ENCODE measurements at regions not wholly inside any gene's neighbourhood (a gene's known extent, or its start where the extent isn't known, plus 50 kb on each side); places are given as distances from the start of the nearest gene placed in this dataset.

DNA sequence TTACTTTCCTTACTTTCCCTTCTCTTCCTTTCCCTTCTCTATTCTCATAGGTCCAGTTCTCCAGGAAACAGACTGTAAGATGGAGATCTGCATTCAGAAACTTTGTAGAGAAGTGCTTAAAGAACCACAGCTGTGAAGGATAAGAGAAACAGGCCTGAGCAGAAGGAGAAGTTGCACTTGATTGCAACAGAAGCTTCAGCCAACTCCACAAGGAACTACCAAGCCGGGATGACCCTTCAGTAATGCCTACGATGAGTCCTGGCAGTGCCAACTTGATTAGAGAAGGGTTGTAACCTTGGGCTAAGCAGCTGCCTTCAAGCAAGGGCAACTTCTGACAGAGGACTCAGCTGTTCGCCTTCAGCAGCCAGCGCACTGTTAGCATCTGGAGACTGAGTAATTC lies 413.3 kb upstream of the RASGEF1B start:
- Histone ChIP-seq H3K4me3 (no peak overlapping the region), H3K9me3 (no peaks in the 10 kb centered on the region), H3K36me3 (no peaks in the 10 kb centered on the region), H3K27me3 (no peaks in the 10 kb centered on the region), H3K4me1 (no peaks in the 10 kb centered on the region), H3K27ac (no peak overlapping the region)
- TF ChIP-seq, protein P1, sequence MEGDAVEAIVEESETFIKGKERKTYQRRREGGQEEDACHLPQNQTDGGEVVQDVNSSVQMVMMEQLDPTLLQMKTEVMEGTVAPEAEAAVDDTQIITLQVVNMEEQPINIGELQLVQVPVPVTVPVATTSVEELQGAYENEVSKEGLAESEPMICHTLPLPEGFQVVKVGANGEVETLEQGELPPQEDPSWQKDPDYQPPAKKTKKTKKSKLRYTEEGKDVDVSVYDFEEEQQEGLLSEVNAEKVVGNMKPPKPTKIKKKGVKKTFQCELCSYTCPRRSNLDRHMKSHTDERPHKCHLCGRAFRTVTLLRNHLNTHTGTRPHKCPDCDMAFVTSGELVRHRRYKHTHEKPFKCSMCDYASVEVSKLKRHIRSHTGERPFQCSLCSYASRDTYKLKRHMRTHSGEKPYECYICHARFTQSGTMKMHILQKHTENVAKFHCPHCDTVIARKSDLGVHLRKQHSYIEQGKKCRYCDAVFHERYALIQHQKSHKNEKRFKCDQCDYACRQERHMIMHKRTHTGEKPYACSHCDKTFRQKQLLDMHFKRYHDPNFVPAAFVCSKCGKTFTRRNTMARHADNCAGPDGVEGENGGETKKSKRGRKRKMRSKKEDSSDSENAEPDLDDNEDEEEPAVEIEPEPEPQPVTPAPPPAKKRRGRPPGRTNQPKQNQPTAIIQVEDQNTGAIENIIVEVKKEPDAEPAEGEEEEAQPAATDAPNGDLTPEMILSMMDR (IDR thresholded peaks at IDR 0.05), result no peak
- no peak for DNase-seq (ENCODE audit: low spot score)

DNA sequence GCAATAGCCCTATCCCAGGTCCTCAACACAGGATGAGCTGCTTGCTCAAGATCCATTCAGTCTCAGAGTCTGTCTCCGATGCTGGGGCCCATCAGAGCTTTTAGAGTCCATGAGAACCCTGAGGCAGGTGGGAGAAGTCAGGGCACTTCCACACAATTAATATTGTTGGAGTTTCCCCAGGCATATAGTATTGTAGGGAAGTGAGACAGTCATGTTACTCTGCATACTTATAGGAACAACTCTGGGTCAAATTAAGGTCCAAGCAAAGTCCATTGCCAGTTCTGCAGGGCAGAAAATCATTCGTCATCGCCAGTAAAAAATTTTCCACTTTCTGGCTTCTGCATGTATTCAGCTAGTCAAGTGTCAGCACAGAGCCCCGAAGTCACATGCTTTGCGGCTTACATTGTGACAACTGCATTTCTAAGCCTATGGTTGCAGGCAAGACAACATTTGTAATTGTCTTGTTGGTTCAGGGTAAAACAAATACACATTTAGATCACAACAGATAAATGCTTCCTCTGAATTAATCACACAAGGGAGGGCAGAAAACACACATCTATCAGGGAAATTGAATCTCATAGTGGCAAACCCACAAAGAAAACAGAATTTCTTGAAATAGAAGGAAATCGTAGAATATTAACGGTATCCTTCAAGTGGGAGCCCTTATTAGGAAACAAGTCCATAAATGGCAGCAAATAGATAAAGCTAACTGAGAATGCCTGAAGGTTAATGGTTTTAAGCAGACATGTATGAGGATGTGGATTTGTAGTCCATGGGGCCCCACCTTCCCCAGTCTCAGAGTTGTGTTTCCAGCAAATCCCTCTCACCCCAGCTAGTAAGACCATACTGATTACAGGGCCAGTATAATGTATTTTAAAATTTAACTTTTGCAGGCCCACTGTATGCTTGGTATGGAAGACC lies 412.1 kb upstream of the RASGEF1B start:
- DNase-seq (ENCODE audit: low spot score), result no peak

DNA sequence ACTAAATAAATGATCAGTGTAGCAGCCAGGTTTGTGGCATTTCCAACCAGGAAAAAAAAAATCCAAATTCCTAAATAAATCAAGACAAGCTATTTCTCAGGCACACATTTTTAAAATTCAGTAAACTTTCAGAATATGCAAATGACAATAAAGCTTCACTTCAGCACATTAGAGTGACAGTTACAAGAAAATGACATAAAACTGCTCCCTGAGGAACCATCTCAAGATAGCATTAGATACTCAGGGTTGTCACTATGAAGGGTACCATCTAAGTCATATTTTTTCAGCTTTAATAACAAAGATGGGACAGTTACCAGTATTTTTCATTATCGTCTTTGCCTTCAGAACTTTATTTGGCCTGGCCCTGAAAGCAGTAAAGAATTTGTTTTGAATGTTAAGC lies 411.3 kb upstream of the RASGEF1B start:
- no peak for DNase-seq (ENCODE audit: low spot score)

More for the DNA sequence above, 412.1 kb upstream of the RASGEF1B start:
- Histone ChIP-seq H3K27me3 (no peaks in the 10 kb centered on the region), H3K4me3 (no peak overlapping the region), H3K27ac (no peak overlapping the region), H3K36me3 (no peaks in the 10 kb centered on the region), H3K9me3 (no peaks in the 10 kb centered on the region), H3K4me1 (no peaks in the 10 kb centered on the region)
- TF ChIP-seq, protein P1 (IDR thresholded peaks at IDR 0.05), result no peak

DNA sequence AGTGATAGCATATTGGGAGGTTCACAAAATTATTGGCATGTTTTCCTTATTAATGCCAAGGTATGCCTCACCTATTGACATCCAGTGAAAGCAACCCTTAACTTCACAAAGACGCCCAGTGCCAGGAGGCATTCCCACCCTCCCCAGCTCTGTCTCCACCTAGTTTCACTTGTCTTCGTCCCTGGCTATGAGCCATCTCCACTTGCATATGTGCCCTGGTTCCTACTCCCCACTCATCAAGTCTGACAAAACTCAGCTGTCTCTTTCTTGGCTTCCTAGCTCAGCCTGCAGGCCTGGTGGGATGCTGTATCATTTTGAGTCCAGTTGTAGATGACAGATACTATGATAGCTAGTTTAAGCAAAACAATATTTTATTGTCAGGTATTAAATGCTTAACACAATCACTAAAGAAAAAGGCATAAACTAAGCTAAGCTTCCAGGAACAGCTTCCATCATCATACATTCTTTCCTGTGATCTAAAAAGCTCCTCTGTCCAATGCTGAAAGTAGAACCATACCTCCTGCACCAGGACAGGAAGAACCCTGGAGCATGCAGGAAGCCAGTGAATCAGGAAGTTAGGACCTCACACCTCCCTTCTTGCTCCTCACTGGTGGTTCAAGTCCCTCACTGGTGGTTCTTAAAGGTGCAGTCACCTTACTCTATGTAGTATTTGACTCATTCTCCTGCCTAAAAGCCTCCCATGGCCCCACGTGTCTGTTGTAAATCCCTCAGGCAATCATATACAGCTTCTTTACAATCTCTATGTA lies 410.3 kb upstream of the RASGEF1B start:
- no peaks in the 10 kb centered on the region for H3K27me3 ChIP-seq

More for the DNA sequence above, 411.3 kb upstream of the RASGEF1B start:
- TF ChIP-seq, protein P1 (IDR thresholded peaks at IDR 0.05), result no peak
- no peaks in the 10 kb centered on the region for H3K36me3 ChIP-seq
- no peaks in the 10 kb centered on the region for H3K27me3 ChIP-seq
- no peaks in the 10 kb centered on the region for H3K9me3 ChIP-seq
- H3K4me3 ChIP-seq, result no peak overlapping the region
- H3K27ac ChIP-seq, result no peak overlapping the region
- no peaks in the 10 kb centered on the region for H3K4me1 ChIP-seq

DNA sequence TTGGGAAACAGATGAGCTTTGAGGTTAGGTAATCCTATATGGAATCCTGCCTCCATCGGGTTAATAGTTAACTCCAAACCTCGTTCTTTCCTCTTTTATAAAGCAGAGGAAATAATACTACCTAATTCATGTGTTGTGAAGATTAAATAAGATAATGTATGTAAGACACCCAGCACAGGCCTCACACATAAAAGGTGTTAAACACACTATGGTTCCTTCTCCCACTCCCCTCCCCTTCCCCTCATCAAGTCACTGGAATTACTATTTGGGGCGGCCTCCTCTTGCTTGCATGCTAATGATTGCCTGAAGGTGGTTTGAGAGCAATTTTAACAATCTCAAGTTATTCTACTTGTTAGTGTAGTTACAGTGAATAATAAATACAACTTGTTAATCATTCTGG lies 404.4 kb upstream of the RASGEF1B start:
- no peaks in the 10 kb centered on the region for H3K36me3 ChIP-seq
- no peaks in the 10 kb centered on the region for H3K27me3 ChIP-seq
- DNase-seq (ENCODE audit: low spot score), result no peak
- TF ChIP-seq, protein P1 (IDR thresholded peaks at IDR 0.05), result no peak
- H3K4me1 ChIP-seq, result no peaks in the 10 kb centered on the region
- H3K4me3 ChIP-seq, result no peak overlapping the region
- H3K9me3 ChIP-seq, result no peaks in the 10 kb centered on the region
- H3K27ac ChIP-seq, result no peak overlapping the region

More for the DNA sequence above, 410.3 kb upstream of the RASGEF1B start:
- Histone ChIP-seq H3K4me1 (no peaks in the 10 kb centered on the region), H3K27ac (no peak overlapping the region), H3K9me3 (no peaks in the 10 kb centered on the region), H3K36me3 (no peaks in the 10 kb centered on the region), H3K4me3 (no peak overlapping the region)
- TF ChIP-seq, protein P1 (IDR thresholded peaks at IDR 0.05), result no peak
- no peak for DNase-seq (ENCODE audit: low spot score)
